ENCODE measurements at regions not wholly inside any gene's neighbourhood (a gene's known extent, or its start where the extent isn't known, plus 50 kb on each side); places are given as distances from the start of the nearest gene placed in this dataset.

DNA sequence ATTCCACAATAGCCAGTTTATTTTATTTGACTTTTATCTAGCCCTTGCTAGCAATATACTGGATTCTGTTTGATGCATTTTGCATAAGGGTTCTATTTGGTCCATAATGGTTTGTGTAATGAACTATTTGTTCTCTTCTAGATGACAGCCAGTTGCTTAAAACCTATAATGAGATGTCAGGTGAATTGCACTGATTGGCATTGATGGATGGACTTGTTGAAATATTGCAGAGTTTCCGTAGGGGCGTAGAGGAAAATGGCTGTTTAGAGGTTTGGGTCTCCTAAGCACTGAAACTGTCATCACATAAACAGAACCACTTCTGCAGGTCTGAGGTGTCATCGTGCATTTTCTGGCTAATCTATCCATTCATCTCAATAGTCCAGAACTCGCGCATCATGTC, 124.9 kb upstream of the HDAC9 start:
- Histone ChIP-seq H3K9me3 (ENCODE audit: low read depth) (no peaks in the 10 kb centered on the region), H3K79me2 (ENCODE audit: low read depth) (no peaks in the 10 kb centered on the region), H3K4me2 (no peak overlapping the region), H4K20me1 (ENCODE audit: low read depth) (no peaks in the 10 kb centered on the region), H3K4me1 (no peaks in the 10 kb centered on the region), H2AFZ (replicated peaks) (no peak overlapping the region), H3K27ac (no peak overlapping the region), H3K36me3 (no peaks in the 10 kb centered on the region), H3F3A (ENCODE audit: low read depth) (no peaks in the 10 kb centered on the region), H3K27me3 (no peaks in the 10 kb centered on the region), H3K4me3 (no peak overlapping the region), H3K9ac (no peak overlapping the region)
- H3K4me3 Mint-ChIP-seq, result no peak overlapping the region
- H3K36me3 Mint-ChIP-seq, result no peaks in the 10 kb centered on the region
- TF ChIP-seq EZH2 (IDR thresholded peaks at IDR 0.05), result no peak
- TF ChIP-seq EZH2phosphoT487 (IDR thresholded peaks at IDR 0.05), result no peak
- TF ChIP-seq, protein P1, sequence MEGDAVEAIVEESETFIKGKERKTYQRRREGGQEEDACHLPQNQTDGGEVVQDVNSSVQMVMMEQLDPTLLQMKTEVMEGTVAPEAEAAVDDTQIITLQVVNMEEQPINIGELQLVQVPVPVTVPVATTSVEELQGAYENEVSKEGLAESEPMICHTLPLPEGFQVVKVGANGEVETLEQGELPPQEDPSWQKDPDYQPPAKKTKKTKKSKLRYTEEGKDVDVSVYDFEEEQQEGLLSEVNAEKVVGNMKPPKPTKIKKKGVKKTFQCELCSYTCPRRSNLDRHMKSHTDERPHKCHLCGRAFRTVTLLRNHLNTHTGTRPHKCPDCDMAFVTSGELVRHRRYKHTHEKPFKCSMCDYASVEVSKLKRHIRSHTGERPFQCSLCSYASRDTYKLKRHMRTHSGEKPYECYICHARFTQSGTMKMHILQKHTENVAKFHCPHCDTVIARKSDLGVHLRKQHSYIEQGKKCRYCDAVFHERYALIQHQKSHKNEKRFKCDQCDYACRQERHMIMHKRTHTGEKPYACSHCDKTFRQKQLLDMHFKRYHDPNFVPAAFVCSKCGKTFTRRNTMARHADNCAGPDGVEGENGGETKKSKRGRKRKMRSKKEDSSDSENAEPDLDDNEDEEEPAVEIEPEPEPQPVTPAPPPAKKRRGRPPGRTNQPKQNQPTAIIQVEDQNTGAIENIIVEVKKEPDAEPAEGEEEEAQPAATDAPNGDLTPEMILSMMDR (IDR thresholded peaks at IDR 0.05), result no peak
- no peak for DNase-seq (ENCODE audit: low spot score)
- no peak overlapping the region for H3K27ac Mint-ChIP-seq
- no peaks in the 10 kb centered on the region for H3K27me3 Mint-ChIP-seq (ENCODE audit: insufficient read depth, low read depth)
- no peaks in the 10 kb centered on the region for H3K9me3 Mint-ChIP-seq
- H3K4me1 Mint-ChIP-seq, result no peaks in the 10 kb centered on the region

DNA sequence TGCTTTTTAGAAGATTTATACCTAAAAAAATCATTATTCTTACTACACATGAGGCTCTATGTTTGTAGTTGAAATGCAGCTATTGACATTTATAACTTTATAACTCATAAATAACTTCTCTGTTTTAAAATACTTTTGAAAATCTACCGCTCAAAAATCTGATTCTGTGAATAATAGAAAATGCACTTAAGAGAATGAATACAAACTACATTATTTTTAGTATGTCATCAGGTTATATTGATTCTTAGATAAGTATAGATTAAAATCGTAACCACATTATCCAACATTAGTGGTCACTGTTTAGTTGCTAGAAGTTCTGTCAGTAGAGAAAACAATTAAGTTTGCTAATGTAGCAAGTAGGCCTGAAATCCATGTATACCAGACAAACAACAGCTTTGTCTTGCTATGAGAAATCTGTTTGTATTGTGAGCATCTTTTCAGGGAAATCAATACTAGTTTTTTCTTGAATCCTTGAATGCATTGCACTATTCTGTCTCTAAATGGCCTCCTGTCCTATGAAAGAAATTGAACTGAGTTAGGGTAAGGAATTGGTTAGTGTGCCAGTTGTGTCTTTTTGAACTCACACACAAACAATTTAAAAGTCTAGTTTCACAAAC, 116.5 kb upstream of the HDAC9 start:
- Histone ChIP-seq H3K4me3 (no peak overlapping the region), H3K27me3 (no peaks in the 10 kb centered on the region), H3K9ac (no peak overlapping the region), H3K79me2 (ENCODE audit: low read depth) (no peaks in the 10 kb centered on the region), H3F3A (ENCODE audit: low read depth) (no peaks in the 10 kb centered on the region), H3K4me1 (no peaks in the 10 kb centered on the region), H3K36me3 (no peaks in the 10 kb centered on the region), H3K4me2 (no peak overlapping the region), H3K9me3 (ENCODE audit: low read depth) (no peaks in the 10 kb centered on the region), H2AFZ (replicated peaks) (peak overlapping the region; percentile 63), H3K27ac (no peak overlapping the region), H4K20me1 (ENCODE audit: low read depth) (no peaks in the 10 kb centered on the region)
- no peak for DNase-seq (ENCODE audit: low spot score)
- TF ChIP-seq EZH2 (IDR thresholded peaks at IDR 0.05), result no peak
- TF ChIP-seq EZH2phosphoT487 (IDR thresholded peaks at IDR 0.05), result no peak
- TF ChIP-seq, protein P1 (IDR thresholded peaks at IDR 0.05), result no peak
- no peak overlapping the region for H3K4me3 Mint-ChIP-seq
- no peak overlapping the region for H3K27ac Mint-ChIP-seq
- no peaks in the 10 kb centered on the region for H3K36me3 Mint-ChIP-seq
- H3K4me1 Mint-ChIP-seq, result peaks cover 7% of the 10 kb centered on the region
- no peaks in the 10 kb centered on the region for H3K9me3 Mint-ChIP-seq
- peaks cover 2% of the 10 kb centered on the region for H3K27me3 Mint-ChIP-seq (ENCODE audit: insufficient read depth, low read depth)

- Histone ChIP-seq H3K4me1 (peaks cover 20% of the 10 kb centered on the region), H3K27me3 (no peaks in the 10 kb centered on the region), H4K20me1 (ENCODE audit: low read depth) (no peaks in the 10 kb centered on the region), H3K79me2 (ENCODE audit: low read depth) (no peaks in the 10 kb centered on the region), H3K27ac (no peak overlapping the region), H2AFZ (replicated peaks) (no peak overlapping the region), H3K4me3 (no peak overlapping the region), H3K36me3 (no peaks in the 10 kb centered on the region), H3K9ac (no peak overlapping the region), H3F3A (ENCODE audit: low read depth) (no peaks in the 10 kb centered on the region), H3K9me3 (ENCODE audit: low read depth) (no peaks in the 10 kb centered on the region), H3K4me2 (no peak overlapping the region)
- H3K27ac Mint-ChIP-seq, result no peak overlapping the region
- H3K4me1 Mint-ChIP-seq, result peaks cover 17% of the 10 kb centered on the region
- H3K36me3 Mint-ChIP-seq, result no peaks in the 10 kb centered on the region
- H3K4me3 Mint-ChIP-seq, result no peak overlapping the region
- TF ChIP-seq EZH2 (IDR thresholded peaks at IDR 0.05), result no peak
- TF ChIP-seq, protein P1 (IDR thresholded peaks at IDR 0.05), result no peak
- peak; percentile 52 for TF ChIP-seq EZH2phosphoT487 (IDR thresholded peaks at IDR 0.05)
- peaks cover 2% of the 10 kb centered on the region for H3K27me3 Mint-ChIP-seq (ENCODE audit: insufficient read depth, low read depth)
- peak; percentile 25 for DNase-seq (ENCODE audit: low spot score)
- H3K9me3 Mint-ChIP-seq, result no peaks in the 10 kb centered on the region
Measured at GRCh38 chr7:18384491-18385143, 110.9 kb upstream of the HDAC9 start.

All from neural progenitor cell (in vitro differentiated cells).